GM21390 (cell line): ENCODE measurements at regions not wholly inside any gene's neighbourhood (a gene's known extent, or its start where the extent isn't known, plus 50 kb on each side); places are given as distances from the start of the nearest gene placed in this dataset.
"Not testable (repeated sequence)": the region's sequence is repeated elsewhere in the genome, so short reads cannot be mapped to it uniquely, and the experiment has no call there.

Experiments
- ATAC-seq: cut with Tn5 transposase; IDR thresholded peaks from one replicate; pipeline ENCODE4 v1.9.1; 2021; ENCODE audit not compliant: unreplicated experiment

- ATAC-seq = no peak
Observed at GRCh38 chrX:65331371-65331770, 203.2 kb downstream of the LAS1L start.

- ATAC-seq = no peak
Observed at GRCh38 chrX:65300104-65300809, 234.3 kb downstream of the LAS1L start.

GRCh38 chrX:65282905-65283304, 251.7 kb downstream of the LAS1L start:
- not testable (repeated sequence) for ATAC-seq

- no peak for ATAC-seq
Observed at GRCh38 chrX:65273152-65273551, 261.4 kb downstream of the LAS1L start.

GRCh38 chrX:65266482-65266881, 268.1 kb downstream of the LAS1L start:
- ATAC-seq = no peak

GRCh38 chrX:65253817-65254216, 277.6 kb upstream of the ZC4H2 start:
- ATAC-seq = no peak

GRCh38 chrX:65241059-65241721, 264.9 kb upstream of the ZC4H2 start:
- ATAC-seq = no peak

GRCh38 chrX:65203545-65203944, 227.3 kb upstream of the ZC4H2 start:
- no peak for ATAC-seq

GRCh38 chrX:65196758-65197360, 220.6 kb upstream of the ZC4H2 start:
- ATAC-seq = no peak

GRCh38 chrX:65195621-65196020, 219.4 kb upstream of the ZC4H2 start:
- ATAC-seq = no peak

GRCh38 chrX:65194547-65194946, 218.3 kb upstream of the ZC4H2 start:
- ATAC-seq = no peak

- ATAC-seq = not testable (repeated sequence)
Observed at GRCh38 chrX:65163325-65163724, 187.1 kb upstream of the ZC4H2 start.

- ATAC-seq = no peak
Observed at GRCh38 chrX:65148232-65148631, 172.0 kb upstream of the ZC4H2 start.

- no peak for ATAC-seq
Observed at GRCh38 chrX:65136424-65136823, 160.2 kb upstream of the ZC4H2 start.

- no peak for ATAC-seq
Observed at GRCh38 chrX:65127842-65128241, 151.6 kb upstream of the ZC4H2 start.

GRCh38 chrX:65098851-65099250, 122.6 kb upstream of the ZC4H2 start:
- no peak for ATAC-seq

- ATAC-seq = no peak
Observed at GRCh38 chrX:65093658-65094057, 117.4 kb upstream of the ZC4H2 start.

GRCh38 chrX:65073233-65073632, 97.0 kb upstream of the ZC4H2 start:
- ATAC-seq = no peak

- ATAC-seq = no peak
Observed at GRCh38 chrX:65072590-65072989, 96.3 kb upstream of the ZC4H2 start.

GRCh38 chrX:65058626-65059025, 82.4 kb upstream of the ZC4H2 start:
- not testable (repeated sequence) for ATAC-seq

GRCh38 chrX:65045001-65045400, 68.8 kb upstream of the ZC4H2 start:
- ATAC-seq = no peak

- ATAC-seq = peak; percentile 37
Observed at GRCh38 chrX:65035446-65035770, 59.2 kb upstream of the ZC4H2 start.
